GM18867 (cell line): ENCODE measurements at regions not wholly inside any gene's neighbourhood (a gene's known extent, or its start where the extent isn't known, plus 50 kb on each side); places are given as distances from the start of the nearest gene placed in this dataset.

Source experiments
- ATAC-seq: cut with Tn5 transposase; IDR thresholded peaks from one replicate; pipeline ENCODE4 v1.9.1; 2021; ENCODE audit warnings: mild to moderate bottlenecking, moderate library complexity; ENCODE audit not compliant: unreplicated experiment

GRCh38 chr17:73878923-73879322 lies 234.7 kb upstream of the SDK2 start:
- no peak for ATAC-seq

DNA sequence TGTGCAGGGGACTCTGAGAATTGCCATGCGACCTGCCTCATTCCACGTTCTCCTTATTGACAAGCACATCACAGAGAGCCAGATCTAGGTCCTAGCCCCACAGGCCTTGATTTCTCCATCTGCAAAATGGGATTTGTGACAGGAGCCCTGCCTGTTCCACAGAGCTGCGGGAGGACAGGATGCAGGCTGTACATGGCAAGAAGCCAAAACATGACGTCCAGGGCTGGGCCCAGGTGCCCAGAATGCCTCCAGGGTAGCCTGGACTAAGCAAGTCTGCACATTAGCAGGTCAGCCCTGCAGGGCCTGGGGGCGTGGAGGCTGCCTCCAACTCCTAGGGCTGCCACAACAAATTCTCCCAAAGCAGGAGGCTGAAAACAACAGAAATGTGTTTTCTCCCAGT lies 235.7 kb upstream of the SDK2 start:
- ATAC-seq, result no peak

DNA sequence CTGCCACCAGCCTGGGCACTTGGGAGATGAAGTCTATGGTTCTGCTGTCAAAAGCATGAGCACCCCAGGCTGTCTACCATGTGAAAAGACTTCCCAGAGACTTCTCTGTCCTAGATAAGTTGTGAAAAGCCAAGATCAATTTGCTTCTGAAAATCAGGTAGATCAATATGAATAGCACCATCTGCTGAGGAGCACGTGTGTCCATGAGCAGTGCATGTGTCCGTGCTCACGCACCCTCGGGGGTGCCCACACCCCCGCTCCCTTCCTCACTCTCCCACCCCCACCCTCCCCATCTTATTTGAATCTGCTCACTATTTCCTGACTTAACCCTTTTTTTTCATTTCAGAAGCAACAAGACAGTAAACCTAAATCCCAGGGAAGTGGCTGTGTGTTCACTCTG lies 238.3 kb upstream of the SDK2 start:
- no peak for ATAC-seq

GRCh38 chr17:73883175-73883574 lies 238.9 kb upstream of the SDK2 start:
- no peak for ATAC-seq

GRCh38 chr17:73887739-73888138 lies 243.5 kb upstream of the SDK2 start:
- ATAC-seq, result no peak

DNA sequence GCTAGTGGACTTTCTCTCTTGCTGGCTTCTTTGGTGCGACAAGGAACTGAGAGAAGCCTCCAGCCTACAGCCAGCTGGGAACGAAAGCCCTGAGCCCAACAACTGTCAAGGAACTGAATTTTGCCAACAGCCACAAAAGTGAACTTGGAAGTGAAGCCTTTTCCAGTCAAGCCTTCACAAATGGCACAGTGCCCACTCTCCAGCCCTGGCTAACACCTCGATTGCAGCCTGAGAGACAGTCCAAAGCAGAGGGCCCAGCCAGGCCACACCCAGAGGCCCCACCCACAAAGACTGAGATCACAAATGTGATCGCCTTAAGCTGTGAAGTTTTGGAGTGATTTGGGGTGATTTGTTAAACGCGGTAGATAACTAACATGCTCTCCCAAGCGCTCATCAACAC lies 244.6 kb upstream of the SDK2 start:
- ATAC-seq, result no peak

- no peak for ATAC-seq
Measured at GRCh38 chr17:73889439-73889838, 245.2 kb upstream of the SDK2 start.

DNA sequence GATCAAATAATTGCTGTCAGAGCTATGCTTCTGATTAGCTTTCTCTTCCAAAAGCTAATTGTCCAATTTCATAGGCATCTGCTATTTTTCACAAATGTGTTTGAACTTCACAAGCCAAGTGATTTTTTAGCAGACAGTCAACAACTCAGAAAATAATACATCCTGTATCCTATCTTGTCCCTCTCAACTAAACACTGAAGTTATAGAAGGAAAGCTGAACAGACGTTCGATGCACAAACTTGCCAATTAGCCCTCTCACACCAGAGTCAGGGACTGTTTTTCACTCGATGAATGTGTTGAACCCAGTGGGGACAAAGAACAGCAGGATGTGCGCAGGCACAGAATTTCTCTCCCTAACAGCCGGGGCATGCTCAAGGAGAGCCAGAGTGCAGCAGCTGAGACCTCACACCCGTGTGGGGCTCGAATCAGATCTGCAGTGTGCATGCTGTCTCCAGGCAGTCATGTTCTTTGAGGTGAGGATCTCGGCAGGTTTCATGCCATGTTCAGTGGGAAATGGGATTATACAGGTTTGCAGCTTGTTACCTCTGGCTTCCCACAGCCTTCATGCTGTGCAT lies 246.7 kb upstream of the SDK2 start:
- no peak for ATAC-seq

GRCh38 chr17:73895157-73895556 lies 250.9 kb upstream of the SDK2 start:
- ATAC-seq, result no peak

GRCh38 chr17:73896966-73897365 lies 252.7 kb upstream of the SDK2 start:
- ATAC-seq, result no peak

DNA sequence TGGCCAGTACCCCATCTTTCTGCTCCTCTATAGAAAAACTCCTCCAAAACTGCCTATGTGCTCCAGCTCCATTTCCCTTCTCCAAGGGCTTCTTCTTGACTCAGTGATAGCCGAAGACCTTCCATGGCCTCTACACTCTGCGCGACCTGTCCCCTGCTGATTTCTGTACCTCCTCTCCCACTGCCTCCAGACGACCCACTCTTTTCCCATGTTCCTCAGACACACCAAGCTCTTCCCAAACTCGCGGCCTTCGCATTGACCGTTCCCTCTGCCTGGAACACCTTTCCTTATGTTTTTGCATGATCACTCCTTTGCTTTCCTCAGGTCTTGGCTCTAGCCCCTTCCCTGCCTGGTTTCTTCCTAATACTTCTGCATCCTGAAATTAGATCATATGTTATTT lies 255.6 kb upstream of the SDK2 start:
- no peak for ATAC-seq

DNA sequence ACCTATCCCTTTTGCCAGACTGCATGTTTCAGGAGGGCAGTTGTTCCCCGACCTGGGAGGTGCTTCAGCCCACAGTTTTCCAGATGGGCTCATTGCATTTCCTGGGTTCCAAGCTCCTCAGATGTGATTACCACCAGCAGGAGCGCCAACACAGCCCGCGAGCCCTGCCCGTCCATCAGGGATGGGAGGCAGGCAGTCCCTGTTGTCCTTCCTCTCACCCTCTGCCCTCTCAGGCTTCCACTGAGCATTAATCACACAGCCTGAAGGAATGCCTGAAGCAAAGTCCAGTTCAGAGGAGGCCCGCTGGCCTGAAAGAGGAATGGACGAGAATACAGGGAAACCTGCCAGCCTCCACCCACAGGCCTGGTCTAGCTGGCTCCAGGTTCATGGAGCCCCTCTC lies 256.3 kb upstream of the SDK2 start:
- no peak for ATAC-seq

DNA sequence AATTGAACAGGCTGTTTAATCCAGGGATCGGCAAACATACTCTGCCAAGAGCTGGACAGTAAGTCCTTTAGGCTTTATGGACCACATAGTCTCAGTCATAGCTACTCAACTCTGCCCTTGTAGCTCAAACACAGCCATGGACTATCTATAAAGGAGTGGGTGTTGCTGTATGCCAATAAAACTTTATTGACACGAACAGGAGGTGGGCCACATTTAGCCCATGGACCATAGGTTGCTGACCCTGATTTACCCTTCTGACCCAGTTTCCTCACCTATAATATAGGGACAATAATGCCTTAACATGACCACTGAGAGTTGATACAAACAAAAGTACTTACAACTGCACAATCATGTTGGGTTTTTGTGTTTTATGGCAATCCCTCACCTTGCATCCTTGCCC lies 257.0 kb upstream of the SDK2 start:
- ATAC-seq, result no peak

GRCh38 chr17:73901661-73902415 lies 257.6 kb upstream of the SDK2 start:
- ATAC-seq, result no peak

DNA sequence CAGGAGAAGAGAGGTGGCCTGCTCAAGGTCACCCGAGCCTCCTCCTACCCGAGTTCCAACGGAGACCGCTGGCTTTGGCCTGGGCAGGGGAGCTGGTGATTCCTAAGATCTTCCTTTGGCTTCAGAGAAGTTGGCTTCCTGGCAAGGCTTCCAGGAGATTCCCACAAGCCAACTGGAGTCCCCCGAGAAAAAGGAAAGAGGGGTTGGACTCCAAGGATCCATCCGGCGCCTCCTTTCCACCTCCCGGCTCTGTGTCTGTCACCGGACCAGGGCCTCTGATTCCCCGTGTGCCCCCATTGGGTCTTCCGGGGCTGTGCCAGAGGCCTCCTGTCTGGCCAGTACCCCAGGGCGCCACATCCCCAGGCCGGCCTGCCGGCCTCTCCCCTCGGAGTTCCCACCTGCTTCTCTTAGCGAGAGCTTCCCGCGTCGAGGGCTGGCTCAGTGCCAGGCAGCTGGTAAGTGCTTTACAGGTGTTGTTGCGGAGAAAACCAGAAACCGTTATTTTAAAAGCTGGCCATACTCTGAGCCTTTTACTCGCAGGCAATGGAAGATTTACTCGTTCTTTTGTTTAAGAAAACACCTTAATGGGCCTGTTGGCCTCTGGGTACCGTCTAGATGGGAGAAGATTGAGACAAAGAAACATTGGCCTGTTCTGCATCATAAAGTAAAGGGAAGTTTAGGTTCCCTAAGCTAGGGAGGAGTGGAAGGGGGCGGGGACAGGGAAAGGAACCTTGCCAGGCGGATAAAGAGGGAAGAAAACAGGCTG lies 258.4 kb upstream of the SDK2 start:
- ATAC-seq, result no peak

- ATAC-seq, result no peak
Measured at GRCh38 chr17:73906896-73907870, 262.9 kb upstream of the SDK2 start.

- ATAC-seq, result no peak
Measured at GRCh38 chr17:73909186-73909585, 264.9 kb upstream of the SDK2 start.

DNA sequence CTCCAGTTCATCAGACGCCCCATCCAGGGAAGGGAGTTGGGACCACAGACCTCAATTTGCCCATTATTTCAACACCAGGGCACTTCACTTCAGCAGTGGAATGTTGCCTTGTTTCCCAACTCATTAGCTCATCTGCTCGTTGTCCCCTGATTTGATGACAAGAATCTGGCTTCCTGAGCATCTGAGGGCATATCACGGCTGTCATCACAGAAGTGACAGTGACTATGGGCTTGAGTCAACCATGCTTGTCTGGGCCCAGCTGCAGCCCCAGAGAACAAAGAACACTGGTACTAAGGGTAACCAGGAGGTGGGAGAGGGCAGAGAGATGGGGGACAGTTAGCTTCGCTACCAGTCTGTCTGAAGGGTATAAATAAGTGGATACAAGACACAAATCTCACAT lies 266.0 kb upstream of the SDK2 start:
- no peak for ATAC-seq

- ATAC-seq, result no peak
Measured at GRCh38 chr17:73910821-73911515, 266.7 kb upstream of the SDK2 start.

DNA sequence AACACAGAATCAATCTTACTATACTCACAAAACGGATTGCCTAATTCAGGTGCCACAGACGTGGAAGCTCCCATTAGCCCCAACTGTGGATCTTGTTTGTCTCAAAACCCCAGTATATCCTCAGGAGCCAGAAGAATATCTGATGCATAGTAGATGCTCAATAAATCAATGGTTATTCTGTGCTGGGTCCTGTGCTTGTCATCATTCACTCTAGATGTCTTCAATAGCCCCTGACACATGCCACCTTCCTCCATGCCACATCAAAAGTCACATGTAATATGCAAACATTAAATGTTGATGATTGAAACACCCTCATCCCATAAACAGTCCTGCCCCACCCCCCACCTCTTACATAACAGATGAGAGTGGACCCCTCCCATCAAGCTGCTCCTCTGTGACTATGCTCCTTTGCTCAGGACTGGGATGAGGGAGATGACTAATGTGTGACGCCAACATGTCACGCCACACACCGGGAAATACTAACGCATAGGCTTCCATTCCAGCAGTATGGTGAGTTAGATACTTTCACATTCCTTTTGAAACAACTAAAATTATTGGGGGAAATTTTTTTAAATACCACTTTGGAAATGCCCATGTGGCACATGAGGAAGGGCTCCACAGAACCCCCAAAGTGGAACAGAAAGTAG lies 267.6 kb upstream of the SDK2 start:
- no peak for ATAC-seq
